ENCODE measurements at regions not wholly inside any gene's neighbourhood (a gene's known extent, or its start where the extent isn't known, plus 50 kb on each side); places are given as distances from the start of the nearest gene placed in this dataset.

DNA sequence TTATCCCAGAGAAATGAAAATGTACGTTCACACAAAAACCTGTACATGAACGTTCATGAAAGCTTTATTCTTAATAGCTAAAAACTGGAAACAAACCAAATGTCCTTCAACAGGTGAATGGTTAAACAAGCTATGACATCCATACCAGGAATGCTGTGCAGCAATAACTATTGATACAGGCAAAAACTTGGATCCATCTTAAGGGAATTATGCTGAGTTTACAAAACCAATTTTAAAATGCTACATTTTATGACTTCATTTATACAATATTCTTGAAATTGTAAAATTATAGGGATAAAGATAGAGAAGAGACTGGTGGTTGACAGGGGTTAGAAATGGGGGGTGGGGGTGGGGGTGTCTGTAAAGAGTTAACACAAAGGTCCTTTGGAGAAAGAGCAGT lies 280.3 kb downstream of the TGFB2 start:
- no peak overlapping the region for H3K27ac ChIP-seq
- no peaks in the 10 kb centered on the region for H3K4me1 ChIP-seq
- H3K9me3 ChIP-seq, result peaks cover 14% of the 10 kb centered on the region; the same call in 1 of the 2 replicates
- no peaks in the 10 kb centered on the region for H3K27me3 ChIP-seq
- TF ChIP-seq Cebpa-rat (IDR thresholded peaks at IDR 0.05), result no peak
- no peak overlapping the region for H3K4me3 ChIP-seq
- no peak overlapping the region for H3K4me2 ChIP-seq
- no peaks in the 10 kb centered on the region for H4K20me1 ChIP-seq
- H3K36me3 ChIP-seq, result no peaks in the 10 kb centered on the region
- H3K9ac ChIP-seq, result no peak overlapping the region

DNA sequence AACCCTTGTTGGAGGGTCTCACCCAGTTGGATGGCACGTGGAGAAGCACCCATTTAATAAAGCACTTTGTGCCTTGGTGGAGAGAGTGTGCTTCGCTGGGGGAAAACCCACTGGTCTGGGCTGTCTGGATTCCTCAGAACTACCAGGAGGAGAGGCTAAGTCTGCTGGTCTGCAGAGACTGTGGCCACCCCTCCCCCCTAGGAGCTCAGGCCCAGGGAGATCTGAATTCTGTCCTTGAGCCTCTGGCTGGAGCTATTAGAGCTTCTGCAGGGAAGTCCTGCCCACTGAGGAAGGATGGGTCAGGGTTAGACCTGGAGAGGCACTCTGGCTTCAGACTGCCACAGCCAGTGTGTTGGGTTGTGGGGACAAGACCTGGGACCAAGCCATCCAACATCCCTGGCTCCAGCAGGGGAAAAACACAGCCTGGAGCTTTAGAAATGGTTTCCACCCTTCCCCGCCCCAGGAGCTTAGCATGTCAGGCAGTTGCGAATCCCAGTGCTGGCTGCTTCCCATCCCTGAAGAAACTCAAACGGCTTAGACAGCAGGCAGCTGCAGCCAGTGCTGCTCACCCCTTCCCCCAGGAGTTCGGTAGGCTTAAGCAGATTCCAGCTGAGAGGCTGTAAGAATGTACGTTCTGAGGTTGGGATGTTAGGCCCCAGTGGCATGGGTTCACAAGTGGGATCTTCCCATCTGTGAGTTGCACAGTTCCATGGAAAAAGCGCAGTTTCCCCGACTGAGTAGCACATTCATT lies 288.3 kb downstream of the TGFB2 start:
- H3K4me1 ChIP-seq, result no peaks in the 10 kb centered on the region
- H3K9ac ChIP-seq, result no peak overlapping the region
- no peak for TF ChIP-seq Cebpa-rat (IDR thresholded peaks at IDR 0.05)
- H3K27me3 ChIP-seq, result no peaks in the 10 kb centered on the region
- H3K36me3 ChIP-seq, result no peaks in the 10 kb centered on the region
- no peak overlapping the region for H3K4me3 ChIP-seq
- peaks cover 27% of the 10 kb centered on the region for H3K9me3 ChIP-seq
- no peaks in the 10 kb centered on the region for H4K20me1 ChIP-seq
- H3K4me2 ChIP-seq, result no peak overlapping the region
- no peak overlapping the region for H3K27ac ChIP-seq

- no peaks in the 10 kb centered on the region for H3K36me3 ChIP-seq
- H3K9me3 ChIP-seq, result peaks cover 19% of the 10 kb centered on the region; the same call in 1 of the 2 replicates
- H3K27ac ChIP-seq, result no peak overlapping the region
- H3K4me3 ChIP-seq, result no peak overlapping the region
- no peak for TF ChIP-seq Cebpa-rat (IDR thresholded peaks at IDR 0.05)
- no peaks in the 10 kb centered on the region for H3K27me3 ChIP-seq
- H4K20me1 ChIP-seq, result no peaks in the 10 kb centered on the region
- H3K4me1 ChIP-seq, result no peaks in the 10 kb centered on the region
- no peak overlapping the region for H3K9ac ChIP-seq
- H3K4me2 ChIP-seq, result no peak overlapping the region
Observed at GRCh38 chr1:218634212-218634611, 289.1 kb downstream of the TGFB2 start.

DNA sequence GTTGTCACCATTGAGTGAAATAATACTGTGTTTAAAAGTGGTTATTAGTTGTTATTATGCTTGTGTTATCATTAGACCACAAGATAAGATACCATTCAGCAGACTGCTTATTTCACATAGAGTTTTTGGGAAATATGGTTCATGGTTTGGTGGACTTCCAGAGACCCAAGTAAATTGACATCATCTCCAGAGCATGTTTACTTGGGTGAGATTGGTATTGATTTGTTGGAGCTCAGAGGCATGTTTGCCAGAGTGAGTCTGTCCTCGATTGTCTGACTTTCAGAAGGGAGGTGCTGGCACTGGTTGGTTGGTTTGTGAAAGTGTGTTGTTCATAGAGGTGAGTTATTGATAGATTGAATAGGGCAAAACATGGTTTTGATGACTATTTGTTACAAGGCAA lies 291.4 kb downstream of the TGFB2 start:
- Histone ChIP-seq H4K20me1 (no peaks in the 10 kb centered on the region), H3K9me3 (peaks cover 16% of the 10 kb centered on the region; the same call in 1 of the 2 replicates), H3K36me3 (no peaks in the 10 kb centered on the region), H3K4me2 (no peak overlapping the region), H3K9ac (no peak overlapping the region), H3K27me3 (no peaks in the 10 kb centered on the region), H3K27ac (no peak overlapping the region), H3K4me3 (no peak overlapping the region), H3K4me1 (no peaks in the 10 kb centered on the region)
- no peak for TF ChIP-seq Cebpa-rat (IDR thresholded peaks at IDR 0.05)

GRCh38 chr1:218640173-218640572 lies 295.0 kb downstream of the TGFB2 start:
- Histone ChIP-seq H3K27me3 (no peaks in the 10 kb centered on the region), H3K4me1 (no peaks in the 10 kb centered on the region)

DNA sequence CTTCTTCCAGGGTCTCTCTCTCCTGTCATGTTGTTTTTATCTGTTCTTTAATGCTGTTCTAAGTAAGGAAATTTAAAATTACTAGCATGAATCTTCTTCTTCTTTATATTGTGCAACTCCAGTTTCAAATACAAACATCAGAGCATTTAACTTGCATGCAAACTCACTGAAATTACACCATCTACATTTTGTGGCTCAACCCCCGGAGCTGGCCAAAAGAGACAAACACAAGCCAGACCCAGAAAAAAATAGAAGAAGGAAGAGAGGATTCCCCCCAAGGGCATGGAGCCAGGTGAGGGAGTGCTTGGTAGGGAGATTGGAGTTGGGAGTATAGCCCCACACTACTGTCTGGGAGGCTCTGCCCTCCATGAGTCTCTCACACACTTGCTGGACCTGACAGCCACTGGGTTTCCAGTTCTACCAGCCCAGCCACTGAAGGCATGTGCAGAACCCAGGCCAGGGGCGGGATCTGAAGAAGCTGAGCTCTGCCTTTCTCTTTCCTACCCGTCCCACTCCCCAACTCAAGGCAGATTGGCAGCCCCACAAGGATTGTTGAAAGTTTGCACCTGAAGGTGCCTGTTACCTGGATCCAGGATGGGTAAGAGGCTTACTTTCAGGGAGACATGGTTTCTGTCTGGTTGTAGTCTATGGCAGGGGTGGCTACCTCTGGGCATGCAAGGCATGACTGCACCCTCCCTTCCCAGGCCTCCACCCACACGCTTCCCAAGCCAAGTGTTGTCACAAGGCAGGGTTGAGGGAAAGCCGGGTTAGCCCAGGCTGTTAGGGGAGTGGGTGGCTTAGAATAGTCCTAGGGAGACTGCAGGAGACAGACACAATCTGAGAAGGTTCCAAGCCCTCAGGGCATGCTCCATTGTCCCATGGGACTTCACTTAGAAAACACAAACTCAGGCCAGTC lies 297.2 kb downstream of the TGFB2 start:
- Histone ChIP-seq H3K27me3 (no peaks in the 10 kb centered on the region), H4K20me1 (no peaks in the 10 kb centered on the region), H3K4me1 (no peaks in the 10 kb centered on the region), H3K9me3 (no peaks in the 10 kb centered on the region), H3K4me3 (no peak overlapping the region), H3K27ac (no peak overlapping the region), H3K9ac (no peak overlapping the region), H3K4me2 (no peak overlapping the region), H3K36me3 (no peaks in the 10 kb centered on the region)
- no peak for TF ChIP-seq Cebpa-rat (IDR thresholded peaks at IDR 0.05)

More at GRCh38 chr1:218640173-218640572, 295.0 kb downstream of the TGFB2 start:
- Histone ChIP-seq H3K27ac (no peak overlapping the region), H4K20me1 (no peaks in the 10 kb centered on the region), H3K36me3 (no peaks in the 10 kb centered on the region), H3K4me2 (no peak overlapping the region), H3K9ac (no peak overlapping the region), H3K4me3 (no peak overlapping the region), H3K9me3 (no peaks in the 10 kb centered on the region)
- no peak for TF ChIP-seq Cebpa-rat (IDR thresholded peaks at IDR 0.05)

DNA sequence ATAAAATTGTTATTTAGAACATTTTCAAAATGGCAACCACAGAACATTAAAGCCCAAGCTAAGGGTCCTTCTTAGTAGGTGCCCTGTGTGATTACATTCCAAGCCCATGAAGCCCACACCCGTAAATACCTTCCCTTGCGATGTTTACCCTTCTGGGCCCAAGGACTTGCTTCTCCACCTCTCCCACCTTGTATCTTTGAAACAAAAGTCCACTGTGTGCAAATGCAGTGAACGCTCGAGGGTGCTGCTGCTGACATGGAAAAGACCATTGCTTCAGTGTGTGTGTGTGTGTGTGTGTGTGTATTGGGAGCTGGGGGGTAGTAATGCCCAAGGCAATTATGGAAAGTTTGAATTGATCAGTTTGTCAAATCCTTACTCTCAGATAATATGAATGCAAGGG lies 298.1 kb downstream of the TGFB2 start:
- TF ChIP-seq Cebpa-rat (IDR thresholded peaks at IDR 0.05), result no peak
- H3K4me1 ChIP-seq, result no peaks in the 10 kb centered on the region

GRCh38 chr1:218643926-218644325 lies 298.8 kb downstream of the TGFB2 start:
- Histone ChIP-seq H4K20me1 (no peaks in the 10 kb centered on the region), H3K36me3 (no peaks in the 10 kb centered on the region), H3K27ac (no peak overlapping the region), H3K4me2 (no peak overlapping the region), H3K4me3 (no peak overlapping the region), H3K27me3 (no peaks in the 10 kb centered on the region), H3K4me1 (no peaks in the 10 kb centered on the region), H3K9ac (no peak overlapping the region), H3K9me3 (no peaks in the 10 kb centered on the region)
- no peak for TF ChIP-seq Cebpa-rat (IDR thresholded peaks at IDR 0.05)

More for the DNA sequence above, 298.1 kb downstream of the TGFB2 start:
- Histone ChIP-seq H3K27ac (no peak overlapping the region), H3K4me3 (no peak overlapping the region), H3K4me2 (no peak overlapping the region), H3K9ac (no peak overlapping the region), H3K36me3 (no peaks in the 10 kb centered on the region), H4K20me1 (no peaks in the 10 kb centered on the region), H3K9me3 (no peaks in the 10 kb centered on the region), H3K27me3 (no peaks in the 10 kb centered on the region)

GRCh38 chr1:218646288-218646687 lies 301.2 kb downstream of the TGFB2 start:
- Histone ChIP-seq H3K9ac (no peak overlapping the region), H3K27ac (no peak overlapping the region), H3K27me3 (no peaks in the 10 kb centered on the region), H3K9me3 (no peaks in the 10 kb centered on the region), H4K20me1 (no peaks in the 10 kb centered on the region), H3K4me3 (no peak overlapping the region), H3K4me2 (no peak overlapping the region), H3K36me3 (no peaks in the 10 kb centered on the region), H3K4me1 (no peaks in the 10 kb centered on the region)
- TF ChIP-seq Cebpa-rat (IDR thresholded peaks at IDR 0.05), result no peak
